Astrocyte of the cerebellum (primary cell): ENCODE measurements at regions not wholly inside any gene's neighbourhood (a gene's known extent, or its start where the extent isn't known, plus 50 kb on each side); places are given as distances from the start of the nearest gene placed in this dataset.
A peak's percentile ranks its signal among the peaks of the same experiment; 100 is the strongest.
"Not testable (repeated sequence)": the region's sequence is repeated elsewhere in the genome, so short reads cannot be mapped to it uniquely, and the experiment has no call there.

Experiments
- DNase-seq: peaks from one replicate; pipeline ENCODE4 v3.0.0-alpha.2; 2011; ENCODE audit warnings: low read depth
- H3K4me3 ChIP-seq: 2 replicates; pipeline ENCODE4 v1.5.1; 2011; ENCODE audit warnings: mild to moderate bottlenecking, low read depth, low read length, moderate library complexity
- in situ Hi-C: cut with HindIII; loops from 2 replicates; pipeline ENCODE4 v1.10.0; 2017; ENCODE audit warnings: low sequenced_read_pairs
- TF ChIP-seq, protein P1 (sequence below): IDR thresholded peaks from 2 replicates; pipeline ENCODE4 v1.5.1; 2012; ENCODE audit warnings: low read length, low read depth, moderate library complexity, mild to moderate bottlenecking; ENCODE audit errors: missing control alignments

DNA sequence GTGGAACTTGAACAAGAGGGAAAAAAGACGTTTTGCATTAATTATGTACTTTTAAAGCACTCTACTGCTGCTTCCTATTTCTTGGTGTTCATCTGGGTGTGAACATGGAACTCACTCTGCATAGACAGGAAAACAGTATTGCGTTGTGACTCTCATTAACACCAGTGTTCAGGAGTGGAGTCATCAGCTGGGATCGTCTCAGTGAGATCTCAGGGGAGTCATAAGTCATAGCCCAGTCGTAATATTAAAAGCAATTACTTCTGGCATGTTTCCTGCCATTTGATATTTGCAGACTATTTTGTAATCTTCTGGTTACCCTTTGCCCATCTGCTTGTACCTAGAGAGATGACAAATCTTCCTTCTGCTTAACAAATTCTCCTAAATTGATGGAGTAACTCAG, 462.0 kb upstream of the ATP11B start:
- no peak for DNase-seq
- TF ChIP-seq, protein P1, sequence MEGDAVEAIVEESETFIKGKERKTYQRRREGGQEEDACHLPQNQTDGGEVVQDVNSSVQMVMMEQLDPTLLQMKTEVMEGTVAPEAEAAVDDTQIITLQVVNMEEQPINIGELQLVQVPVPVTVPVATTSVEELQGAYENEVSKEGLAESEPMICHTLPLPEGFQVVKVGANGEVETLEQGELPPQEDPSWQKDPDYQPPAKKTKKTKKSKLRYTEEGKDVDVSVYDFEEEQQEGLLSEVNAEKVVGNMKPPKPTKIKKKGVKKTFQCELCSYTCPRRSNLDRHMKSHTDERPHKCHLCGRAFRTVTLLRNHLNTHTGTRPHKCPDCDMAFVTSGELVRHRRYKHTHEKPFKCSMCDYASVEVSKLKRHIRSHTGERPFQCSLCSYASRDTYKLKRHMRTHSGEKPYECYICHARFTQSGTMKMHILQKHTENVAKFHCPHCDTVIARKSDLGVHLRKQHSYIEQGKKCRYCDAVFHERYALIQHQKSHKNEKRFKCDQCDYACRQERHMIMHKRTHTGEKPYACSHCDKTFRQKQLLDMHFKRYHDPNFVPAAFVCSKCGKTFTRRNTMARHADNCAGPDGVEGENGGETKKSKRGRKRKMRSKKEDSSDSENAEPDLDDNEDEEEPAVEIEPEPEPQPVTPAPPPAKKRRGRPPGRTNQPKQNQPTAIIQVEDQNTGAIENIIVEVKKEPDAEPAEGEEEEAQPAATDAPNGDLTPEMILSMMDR, result no peak
- H3K4me3 ChIP-seq, result no peak overlapping the region
- in situ Hi-C loops, result no loop called here

DNA sequence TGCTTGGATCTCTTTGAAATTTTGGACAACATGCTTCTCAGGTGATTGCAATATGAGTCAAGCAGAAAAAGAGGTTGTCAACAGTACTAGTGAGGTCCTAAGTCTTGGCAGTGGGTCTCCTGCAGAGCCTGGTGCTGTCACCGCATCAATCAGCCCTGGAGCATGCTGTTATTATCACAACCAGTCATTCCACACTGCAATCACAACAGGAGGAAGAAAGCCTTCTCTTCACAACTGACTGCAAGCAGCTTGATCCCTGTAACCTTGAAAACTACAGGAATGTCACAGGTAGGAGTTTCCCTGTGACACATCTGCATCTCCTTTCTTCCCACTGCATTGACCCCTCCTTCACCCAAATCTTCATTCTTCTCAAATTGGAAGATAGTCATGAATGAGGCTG, 451.1 kb upstream of the ATP11B start:
- TF ChIP-seq, protein P1, result no peak
- in situ Hi-C loops, result no loop called here
- no peak for DNase-seq
- no peak overlapping the region for H3K4me3 ChIP-seq

DNA sequence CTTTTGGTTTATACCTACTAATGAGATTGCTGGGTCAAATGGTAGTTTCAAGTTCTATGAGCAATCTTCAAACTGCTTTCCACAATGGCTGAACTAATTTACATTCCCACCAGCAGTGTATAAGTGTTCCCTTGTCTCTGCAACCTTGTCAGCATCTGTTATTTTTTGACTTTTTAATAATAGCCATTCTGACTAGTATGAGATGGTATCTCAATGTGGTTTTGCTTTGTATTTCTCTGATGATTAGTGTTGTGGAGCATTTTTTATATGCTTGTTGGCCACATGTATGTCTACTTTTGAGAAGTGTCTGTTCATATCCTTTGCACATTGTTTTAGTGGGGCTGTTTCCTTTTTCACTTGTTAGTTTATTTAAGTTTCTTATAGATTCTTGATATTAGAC, 449.3 kb upstream of the ATP11B start:
- H3K4me3 ChIP-seq, DNase-seq, in situ Hi-C loops: not testable (repeated sequence)

DNA sequence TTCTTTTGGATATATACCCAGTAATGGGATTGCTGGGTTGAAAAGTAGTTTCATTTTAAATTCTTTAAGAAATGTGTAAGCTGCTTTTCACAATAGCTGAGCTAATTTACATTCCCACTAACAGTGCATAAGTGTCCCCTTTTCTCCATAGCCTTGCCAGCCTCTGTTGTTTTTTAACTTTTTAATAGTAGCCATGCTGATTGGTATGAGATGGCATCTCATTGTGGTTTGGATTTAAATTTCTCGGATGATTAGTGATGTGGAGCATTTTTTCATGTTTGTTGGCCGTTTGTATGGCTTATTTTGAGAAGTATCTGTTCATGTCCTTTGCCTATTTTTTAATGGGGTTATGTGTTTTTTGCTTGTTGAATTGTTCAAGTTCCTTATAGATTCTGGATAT, 444.3 kb upstream of the ATP11B start:
- in situ Hi-C loops, result no loop called here
- TF ChIP-seq, protein P1, result no peak

DNA sequence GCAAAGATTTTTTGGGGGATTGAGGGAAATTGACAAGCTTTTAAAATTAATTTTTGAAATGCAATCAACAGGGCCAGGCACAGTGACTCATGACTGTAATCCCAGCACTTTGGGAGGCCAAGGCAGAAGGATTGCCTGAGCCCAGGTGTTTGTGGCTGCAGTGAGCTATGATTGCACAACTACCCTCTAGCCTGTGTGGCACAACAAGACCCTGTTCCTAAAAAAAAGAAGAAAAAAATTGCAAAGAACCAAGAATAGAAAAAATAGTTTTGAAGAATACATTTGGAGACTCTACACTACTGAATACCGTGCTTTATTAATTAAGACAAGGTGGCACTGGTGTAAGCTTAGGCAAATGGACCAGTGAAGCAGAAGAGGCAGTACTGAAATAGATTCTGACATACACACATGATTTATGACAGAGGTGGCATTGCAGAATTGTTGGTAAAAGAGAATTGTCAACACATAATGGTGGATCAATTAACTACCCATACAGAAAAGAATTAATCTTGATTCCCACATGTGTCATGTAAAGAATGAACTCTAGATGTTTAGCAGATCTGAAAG, 443.3 kb upstream of the ATP11B start:
- no peak overlapping the region for H3K4me3 ChIP-seq
- TF ChIP-seq, protein P1, result no peak
- DNase-seq, result no peak
- in situ Hi-C loops, result no loop called here

More for the DNA sequence above, 444.3 kb upstream of the ATP11B start:
- DNase-seq, result no peak
- no peak overlapping the region for H3K4me3 ChIP-seq

DNA sequence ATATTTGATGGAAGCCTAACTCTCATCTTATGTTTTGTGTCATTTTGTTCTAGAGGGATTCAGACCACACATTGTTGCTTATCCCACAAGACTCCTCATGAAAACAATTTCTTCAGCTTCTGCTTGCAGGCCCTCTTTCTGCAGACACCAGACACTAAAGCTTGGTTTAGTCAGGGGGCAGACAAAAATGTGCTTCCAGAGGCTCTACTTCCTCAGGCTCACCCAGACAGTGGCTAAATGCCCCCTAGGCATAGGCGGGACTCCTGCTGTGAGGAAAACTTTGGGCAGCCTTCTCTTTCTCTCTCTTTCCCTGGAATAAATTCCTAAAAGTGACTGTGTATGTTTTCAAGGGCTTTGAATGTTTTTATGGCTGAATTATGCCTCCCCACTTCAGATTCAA, 435.4 kb upstream of the ATP11B start:
- in situ Hi-C loops, result no loop called here
- DNase-seq, result no peak
- H3K4me3 ChIP-seq, result no peak overlapping the region
- TF ChIP-seq, protein P1, result no peak

DNA sequence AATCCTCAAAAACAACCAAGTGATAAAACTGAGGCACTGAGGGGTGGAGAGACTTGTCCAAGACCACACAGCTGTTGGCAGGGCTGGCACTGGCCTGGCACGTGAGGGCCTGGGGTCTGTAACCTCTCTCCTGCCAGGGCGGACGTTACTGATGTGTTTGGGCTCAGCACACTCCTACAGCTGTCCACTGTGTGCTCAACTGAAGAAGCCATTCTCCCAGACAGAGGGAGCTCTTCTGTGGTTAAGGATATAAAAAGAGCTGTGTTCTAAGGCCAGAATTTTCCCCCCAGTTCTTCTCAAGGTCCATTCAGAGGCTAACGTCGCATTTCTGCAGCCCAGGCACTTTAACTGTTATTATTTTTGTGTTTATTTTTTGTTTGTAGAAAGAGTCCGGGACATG, 429.0 kb upstream of the ATP11B start:
- TF ChIP-seq, protein P1, result peak; percentile 48
- DNase-seq, result peak; percentile 16
- in situ Hi-C loops, result no loop called here
- peak overlapping the region; percentile 21 for H3K4me3 ChIP-seq
